Activated CD8-positive, alpha-beta T cell treated with anti-CD3 and anti-CD28 coated beads for 36 hours (primary cell): ENCODE measurements at regions not wholly inside any gene's neighbourhood (a gene's known extent, or its start where the extent isn't known, plus 50 kb on each side); places are given as distances from the start of the nearest gene placed in this dataset.

Experiments
- ATAC-seq: fragments of 200-7000 bp; cut with Tn5 transposase; one replicate; pipeline ENCODE4 v1.10.0; 2021; ENCODE audit warnings: mild to moderate bottlenecking, moderate library complexity
- CTCF ChIA-PET: fragments of 350-600 bp; sonication (Branson Sonifier 250); formaldehyde crosslinking; loops from one replicate; lab custom pipeline; 2021; ENCODE audit warnings: antibody characterized with exemption; lab: Charles Lee
- POLR2A ChIA-PET: fragments of 350-600 bp; sonication (Branson Sonifier 250); formaldehyde crosslinking; loops from one replicate; lab custom pipeline; 2021; ENCODE audit warnings: antibody characterized with exemption; lab: Charles Lee
- DNase-seq: peaks from one replicate; pipeline ENCODE4 v3.0.0-alpha.2; 2020
- H3K27ac Mint-ChIP-seq: one replicate; pipeline ENCODE4 v1.8.0; 2021; ENCODE audit warnings: mild to moderate bottlenecking, mixed read lengths
- H3K27me3 Mint-ChIP-seq: one replicate; pipeline ENCODE4 v1.8.0; 2021; ENCODE audit warnings: mixed read lengths
- H3K36me3 Mint-ChIP-seq: one replicate; pipeline ENCODE4 v1.8.0; 2021; ENCODE audit warnings: low read depth, mixed read lengths
- H3K4me1 Mint-ChIP-seq: one replicate; pipeline ENCODE4 v1.8.0; 2021; ENCODE audit warnings: low read depth, mixed read lengths
- H3K4me3 Mint-ChIP-seq: one replicate; pipeline ENCODE4 v1.8.0; 2021; ENCODE audit warnings: mild to moderate bottlenecking, moderate library complexity, mixed read lengths
- H3K9me3 Mint-ChIP-seq: one replicate; pipeline ENCODE4 v1.8.0; 2021; ENCODE audit warnings: mixed read lengths
- intact Hi-C: fragments of 100-400 bp; cut with micrococcal nuclease; formaldehyde crosslinking; loops from one replicate; pipeline ENCODE4 v1.10.0; 2022
- TF ChIP-seq, protein P1 (sequence below): fragments of 200-600 bp; IDR thresholded peaks from one replicate; pipeline ENCODE4 v1.8.0; 2022; ENCODE audit warnings: antibody characterized with exemption, mild to moderate bottlenecking

DNA sequence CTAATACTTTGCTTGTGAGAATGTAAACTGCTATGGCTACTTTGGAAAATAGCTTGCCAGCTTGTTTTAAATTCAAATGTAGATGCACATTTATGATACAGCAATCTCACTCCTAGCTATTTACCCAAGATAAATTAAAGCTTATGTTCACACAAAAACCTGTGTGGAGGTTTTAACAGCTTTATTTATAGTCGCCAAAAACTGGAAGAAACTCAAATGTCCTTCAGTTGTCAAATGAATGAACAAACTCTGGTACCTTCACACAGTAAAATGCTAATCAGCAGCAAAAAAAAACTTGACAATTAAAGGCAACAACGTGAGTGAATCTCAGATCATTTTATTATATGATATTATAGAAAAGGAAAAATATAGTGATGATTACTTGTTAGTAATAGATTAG lies 248.6 kb upstream of the NECTIN3 start:
- no peak for ATAC-seq
- no peaks in the 10 kb centered on the region for H3K9me3 Mint-ChIP-seq
- no peak overlapping the region for H3K4me3 Mint-ChIP-seq
- ChIA-PET CTCF (no interaction called here), POLR2A (no interaction called here)
- TF ChIP-seq, protein P1, sequence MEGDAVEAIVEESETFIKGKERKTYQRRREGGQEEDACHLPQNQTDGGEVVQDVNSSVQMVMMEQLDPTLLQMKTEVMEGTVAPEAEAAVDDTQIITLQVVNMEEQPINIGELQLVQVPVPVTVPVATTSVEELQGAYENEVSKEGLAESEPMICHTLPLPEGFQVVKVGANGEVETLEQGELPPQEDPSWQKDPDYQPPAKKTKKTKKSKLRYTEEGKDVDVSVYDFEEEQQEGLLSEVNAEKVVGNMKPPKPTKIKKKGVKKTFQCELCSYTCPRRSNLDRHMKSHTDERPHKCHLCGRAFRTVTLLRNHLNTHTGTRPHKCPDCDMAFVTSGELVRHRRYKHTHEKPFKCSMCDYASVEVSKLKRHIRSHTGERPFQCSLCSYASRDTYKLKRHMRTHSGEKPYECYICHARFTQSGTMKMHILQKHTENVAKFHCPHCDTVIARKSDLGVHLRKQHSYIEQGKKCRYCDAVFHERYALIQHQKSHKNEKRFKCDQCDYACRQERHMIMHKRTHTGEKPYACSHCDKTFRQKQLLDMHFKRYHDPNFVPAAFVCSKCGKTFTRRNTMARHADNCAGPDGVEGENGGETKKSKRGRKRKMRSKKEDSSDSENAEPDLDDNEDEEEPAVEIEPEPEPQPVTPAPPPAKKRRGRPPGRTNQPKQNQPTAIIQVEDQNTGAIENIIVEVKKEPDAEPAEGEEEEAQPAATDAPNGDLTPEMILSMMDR = no peak
- no peaks in the 10 kb centered on the region for H3K4me1 Mint-ChIP-seq
- no peak overlapping the region for H3K27ac Mint-ChIP-seq
- H3K27me3 Mint-ChIP-seq = no peaks in the 10 kb centered on the region
- DNase-seq = no peak
- no peaks in the 10 kb centered on the region for H3K36me3 Mint-ChIP-seq
- intact Hi-C loops = no loop called here

GRCh38 chr3:110846971-110847370 lies 224.6 kb upstream of the NECTIN3 start:
- DNase-seq = no peak
- Mint-ChIP-seq H3K27ac (no peak overlapping the region), H3K4me3 (no peak overlapping the region), H3K36me3 (no peaks in the 10 kb centered on the region), H3K9me3 (no peaks in the 10 kb centered on the region), H3K27me3 (peaks cover 2% of the 10 kb centered on the region), H3K4me1 (no peaks in the 10 kb centered on the region)
- intact Hi-C loops = no loop called here
- TF ChIP-seq, protein P1 = no peak
- ChIA-PET CTCF (no interaction called here), POLR2A (no interaction called here)
- no peak for ATAC-seq

DNA sequence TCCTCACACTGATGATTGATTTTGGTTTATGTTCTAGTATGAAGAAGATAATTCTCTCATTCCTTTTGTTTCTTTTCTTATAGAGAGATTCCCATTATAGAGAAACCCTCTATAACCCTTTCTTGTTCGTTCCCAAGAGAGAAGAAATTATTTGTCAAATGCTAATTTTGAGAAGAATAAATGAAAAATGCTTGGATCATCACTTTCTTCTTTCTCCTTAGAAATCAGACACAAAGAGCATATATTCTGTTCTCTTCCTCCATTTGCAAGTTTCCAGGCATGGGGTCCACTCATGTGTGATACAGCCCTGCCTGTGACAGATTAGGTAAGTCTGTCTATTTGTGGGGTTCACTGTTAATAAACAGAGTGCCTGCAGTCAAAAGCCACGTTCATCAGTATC lies 222.6 kb upstream of the NECTIN3 start:
- ATAC-seq (no peak), DNase-seq (no peak)
- intact Hi-C loops = no loop called here
- Mint-ChIP-seq H3K4me1 (no peaks in the 10 kb centered on the region), H3K27me3 (peaks cover 6% of the 10 kb centered on the region), H3K4me3 (no peak overlapping the region), H3K9me3 (no peaks in the 10 kb centered on the region), H3K36me3 (no peaks in the 10 kb centered on the region), H3K27ac (no peak overlapping the region)
- ChIA-PET CTCF (no interaction called here), POLR2A (no interaction called here)
- TF ChIP-seq, protein P1 = no peak

- intact Hi-C loops = no loop called here
- no peak overlapping the region for H3K27ac Mint-ChIP-seq
- POLR2A ChIA-PET = no interaction called here
Measured at GRCh38 chr3:110851736-110852135, 219.9 kb upstream of the NECTIN3 start.

DNA sequence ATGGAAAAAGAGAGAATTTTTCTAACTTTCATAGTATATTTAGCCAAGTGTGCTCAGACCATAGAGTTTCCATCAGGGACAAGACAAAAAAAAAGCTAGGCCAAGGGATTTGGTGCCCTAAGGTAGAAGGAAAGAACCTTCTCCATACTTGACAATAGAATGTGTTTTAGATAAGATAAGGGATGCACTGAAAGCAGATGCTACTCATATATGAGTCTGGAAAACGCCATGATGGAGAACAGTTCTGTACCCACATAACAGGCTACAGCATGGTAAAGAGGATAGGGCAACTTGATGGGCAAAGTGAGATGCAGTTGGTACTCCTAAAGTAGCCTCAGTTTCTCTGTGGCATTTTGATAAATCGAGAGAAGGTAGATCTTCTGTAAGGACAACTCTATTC lies 216.4 kb upstream of the NECTIN3 start:
- POLR2A ChIA-PET = no interaction called here
- intact Hi-C loops = no loop called here

More at GRCh38 chr3:110851736-110852135, 219.9 kb upstream of the NECTIN3 start:
- Mint-ChIP-seq H3K27me3 (peaks cover 6% of the 10 kb centered on the region), H3K9me3 (no peaks in the 10 kb centered on the region), H3K4me1 (no peaks in the 10 kb centered on the region), H3K4me3 (no peak overlapping the region), H3K36me3 (no peaks in the 10 kb centered on the region)
- ATAC-seq = no peak
- TF ChIP-seq, protein P1 = no peak
- DNase-seq = no peak
- CTCF ChIA-PET = no interaction called here

More for the DNA sequence above, 216.4 kb upstream of the NECTIN3 start:
- no peak for DNase-seq
- Mint-ChIP-seq H3K4me1 (no peaks in the 10 kb centered on the region), H3K4me3 (no peak overlapping the region), H3K27me3 (peaks cover 4% of the 10 kb centered on the region), H3K9me3 (no peaks in the 10 kb centered on the region), H3K36me3 (no peaks in the 10 kb centered on the region), H3K27ac (no peak overlapping the region)
- ATAC-seq = no peak
- CTCF ChIA-PET = no interaction called here
- TF ChIP-seq, protein P1 = no peak
